ENCODE measurements at regions not wholly inside any gene's neighbourhood (a gene's known extent, or its start where the extent isn't known, plus 50 kb on each side); places are given as distances from the start of the nearest gene placed in this dataset.
A peak's percentile ranks its signal among the peaks of the same experiment; 100 is the strongest.

GRCh38 chr7:96548664-96549063 lies 161.0 kb downstream of the SEM1 start:
- no peak overlapping the region for H3K4me3 ChIP-seq (ENCODE audit: low read depth, low read length, poor library complexity, severe bottlenecking)
- ChIA-PET CTCF (no interaction called here), POLR2A (ENCODE audit: low non-redundant PET) (no interaction called here)
- no peaks in the 10 kb centered on the region for H3K4me1 ChIP-seq (ENCODE audit: insufficient read depth, low read length, poor library complexity, severe bottlenecking)
- no peaks in the 10 kb centered on the region for H3K36me3 ChIP-seq (ENCODE audit: insufficient read depth, low read length, poor library complexity, severe bottlenecking)
- H3K9me3 ChIP-seq (ENCODE audit: low read depth, low read length, poor library complexity, severe bottlenecking), result no peaks in the 10 kb centered on the region
- intact Hi-C loops (cut with micrococcal nuclease; ENCODE audit: unreplicated experiment), result no loop called here
- no peaks in the 10 kb centered on the region for H3K27me3 ChIP-seq (replicated peaks; ENCODE audit: insufficient read depth, low read depth, low read length, poor library complexity)
- H3K27ac ChIP-seq (ENCODE audit: low read depth, low read length, poor library complexity, severe bottlenecking), result no peak overlapping the region
- no peak for DNase-seq (ENCODE audit: low spot score)
- no TSS peak for BruUV-seq (replicated peaks)
- TF ChIP-seq EZH2 (IDR thresholded peaks at IDR 0.05; ENCODE audit: borderline replicate concordance, low read depth, low read length, poor library complexity, severe bottlenecking), result no peak
- no peak for TF ChIP-seq CTCF (conservative IDR thresholded peaks at IDR 0.05; ENCODE audit: low read depth, low read length)

- Histone ChIP-seq H3K36me3 (ENCODE audit: insufficient read depth, low read length, poor library complexity, severe bottlenecking) (no peaks in the 10 kb centered on the region), H3K4me1 (ENCODE audit: insufficient read depth, low read length, poor library complexity, severe bottlenecking) (no peaks in the 10 kb centered on the region), H3K9me3 (ENCODE audit: low read depth, low read length, poor library complexity, severe bottlenecking) (no peaks in the 10 kb centered on the region), H3K27ac (ENCODE audit: low read depth, low read length, poor library complexity, severe bottlenecking) (no peak overlapping the region), H3K4me3 (ENCODE audit: low read depth, low read length, poor library complexity, severe bottlenecking) (no peak overlapping the region), H3K27me3 (replicated peaks; ENCODE audit: insufficient read depth, low read depth, low read length, poor library complexity) (no peaks in the 10 kb centered on the region)
- ChIA-PET CTCF (no interaction called here), POLR2A (ENCODE audit: low non-redundant PET) (no interaction called here)
- BruUV-seq (replicated peaks), result no TSS peak
- peak; percentile 5 for DNase-seq (ENCODE audit: low spot score)
- intact Hi-C loops (cut with micrococcal nuclease; ENCODE audit: unreplicated experiment), result no loop called here
- no peak for TF ChIP-seq CTCF (conservative IDR thresholded peaks at IDR 0.05; ENCODE audit: low read depth, low read length)
- no peak for TF ChIP-seq EZH2 (IDR thresholded peaks at IDR 0.05; ENCODE audit: borderline replicate concordance, low read depth, low read length, poor library complexity, severe bottlenecking)
Measured at GRCh38 chr7:96547371-96547811, 162.3 kb downstream of the SEM1 start.

- Histone ChIP-seq H3K4me3 (ENCODE audit: low read depth, low read length, poor library complexity, severe bottlenecking) (no peak overlapping the region), H3K9me3 (ENCODE audit: low read depth, low read length, poor library complexity, severe bottlenecking) (no peaks in the 10 kb centered on the region), H3K27me3 (replicated peaks; ENCODE audit: insufficient read depth, low read depth, low read length, poor library complexity) (no peaks in the 10 kb centered on the region), H3K27ac (ENCODE audit: low read depth, low read length, poor library complexity, severe bottlenecking) (no peak overlapping the region), H3K36me3 (ENCODE audit: insufficient read depth, low read length, poor library complexity, severe bottlenecking) (no peaks in the 10 kb centered on the region), H3K4me1 (ENCODE audit: insufficient read depth, low read length, poor library complexity, severe bottlenecking) (no peaks in the 10 kb centered on the region)
- ChIA-PET CTCF (no interaction called here), POLR2A (ENCODE audit: low non-redundant PET) (no interaction called here)
- intact Hi-C loops (cut with micrococcal nuclease; ENCODE audit: unreplicated experiment), result no loop called here
- no TSS peak for BruUV-seq (replicated peaks)
- DNase-seq (ENCODE audit: low spot score), result no peak
- TF ChIP-seq EZH2 (IDR thresholded peaks at IDR 0.05; ENCODE audit: borderline replicate concordance, low read depth, low read length, poor library complexity, severe bottlenecking) (no peak), CTCF (conservative IDR thresholded peaks at IDR 0.05; ENCODE audit: low read depth, low read length) (no peak)
Measured at GRCh38 chr7:96546426-96546825, 163.2 kb downstream of the SEM1 start.

All from A673 (cell line).